IMR-90 (cell line): ENCODE measurements at regions not wholly inside any gene's neighbourhood (a gene's known extent, or its start where the extent isn't known, plus 50 kb on each side); places are given as distances from the start of the nearest gene placed in this dataset.

Experiments
- ATAC-seq: fragments of 200-7000 bp; cut with Tn5 transposase; 2 replicates; pipeline ENCODE4 v1.9.1; 2020; ENCODE audit warnings: low read depth, mild to moderate bottlenecking, moderate library complexity
- BruUV-seq: library from RNA; stranded (reverse); fragments of 400-500 nt; replicated peaks from 2 replicates; lab custom pipeline; 2021; lab: Mats Ljungman, UMichigan
- CTCF ChIA-PET: fragments of 300-600 bp; formaldehyde crosslinking; extraction: SDS; loops from one replicate; lab custom pipeline; 2021; ENCODE audit warnings: antibody characterized with exemption; lab: Yijun Ruan, JAX
- POLR2A ChIA-PET: fragments of 300-600 bp; sonication (Branson Sonifier 250); formaldehyde crosslinking; loops from one replicate; lab custom pipeline; 2022; ENCODE audit warnings: antibody characterized with exemption; ENCODE audit not compliant: unreplicated experiment; lab: Charles Lee
- DNase-seq: peaks from one replicate; pipeline ENCODE4 v3.0.0; 2013
- H2AFZ ChIP-seq: replicated peaks from 2 replicates; pipeline ENCODE3; 2013; ENCODE audit warnings: low read length, mild to moderate bottlenecking; ENCODE audit not compliant: poor library complexity
- H2AK5ac ChIP-seq: 2 replicates; pipeline ENCODE4 v1.6.1; 2013; ENCODE audit warnings: low read depth, low read length, inconsistent platforms
- H2AK9ac ChIP-seq: replicated peaks from 2 replicates; pipeline ENCODE3; 2013; ENCODE audit warnings: mild to moderate bottlenecking, low read depth, low read length, moderate library complexity; ENCODE audit not compliant: poor library complexity
- H2BK120ac ChIP-seq: 2 replicates; pipeline ENCODE4 v1.6.1; 2013; ENCODE audit warnings: low read depth, low read length, inconsistent platforms
- H2BK15ac ChIP-seq: 3 replicates; pipeline ENCODE4 v1.6.1; 2013; ENCODE audit warnings: low read depth, low read length, inconsistent platforms
- H2BK20ac ChIP-seq: 2 replicates; pipeline ENCODE4 v1.6.1; 2013; ENCODE audit warnings: low read depth, mild to moderate bottlenecking, inconsistent platforms, low read length, moderate library complexity
- H2BK5ac ChIP-seq: 2 replicates; pipeline ENCODE4 v1.6.1; 2013; ENCODE audit warnings: mild to moderate bottlenecking, low read depth, low read length, inconsistent platforms; ENCODE audit not compliant: poor library complexity, severe bottlenecking
- H3K14ac ChIP-seq: replicated peaks from 2 replicates; pipeline ENCODE4 v1.6.1; 2013; ENCODE audit warnings: low read depth, low read length, inconsistent platforms
- H3K18ac ChIP-seq: 2 replicates; pipeline ENCODE4 v1.6.1; 2013; ENCODE audit warnings: low read depth, low read length, control low read depth
- H3K23ac ChIP-seq: 2 replicates; pipeline ENCODE4 v1.6.1; 2013; ENCODE audit warnings: low read depth, low read length, inconsistent platforms
- H3K27ac ChIP-seq: 2 replicates; pipeline ENCODE4 v1.5.1; 2013; ENCODE audit warnings: mild to moderate bottlenecking, control low read depth, low read length; ENCODE audit not compliant: insufficient read depth
- H3K27me3 ChIP-seq: 2 replicates; pipeline ENCODE4 v1.6.1; 2013; ENCODE audit warnings: low read length; ENCODE audit not compliant: control insufficient read depth, insufficient read depth
- H3K36me3 ChIP-seq: 2 replicates; pipeline ENCODE4 v1.6.1; 2013; ENCODE audit warnings: low read length, mixed read lengths; ENCODE audit not compliant: control insufficient read depth, insufficient read depth
- H3K4ac ChIP-seq: 2 replicates; pipeline ENCODE4 v1.6.1; 2013; ENCODE audit warnings: low read depth, low read length, inconsistent platforms
- H3K4me1 ChIP-seq: 2 replicates; pipeline ENCODE4 v1.6.1; 2013; ENCODE audit warnings: low read length, mixed read lengths; ENCODE audit not compliant: control insufficient read depth, insufficient read depth
- H3K4me2 ChIP-seq: 2 replicates; pipeline ENCODE4 v1.6.1; 2013; ENCODE audit warnings: low read depth, mild to moderate bottlenecking, control low read depth, low read length, moderate library complexity
- H3K4me3 ChIP-seq: 2 replicates; pipeline ENCODE4 v1.5.1; 2013; ENCODE audit warnings: low read depth, mild to moderate bottlenecking, control low read depth, low read length, moderate library complexity; ENCODE audit not compliant: insufficient read depth
- H3K56ac ChIP-seq: 2 replicates; pipeline ENCODE4 v1.6.1; 2013; ENCODE audit warnings: low read length, inconsistent platforms; ENCODE audit not compliant: insufficient read depth; ENCODE audit errors: extremely low read depth
- H3K79me1 ChIP-seq, 2 experiments: 2 replicates each; pipeline ENCODE4 v1.6.1; 2013; ENCODE audit warnings: low read length in 2 of 2, inconsistent platforms in 1 of 2, low read depth in 1 of 2
- H3K9ac ChIP-seq: 2 replicates; pipeline ENCODE4 v1.6.1; 2013; ENCODE audit warnings: low read depth, low read length, control low read depth
- H3K9me1 ChIP-seq: 2 replicates; pipeline ENCODE4 v1.6.1; 2013; ENCODE audit warnings: low read length, inconsistent platforms; ENCODE audit not compliant: insufficient read depth
- H3K9me3 ChIP-seq: 2 replicates; pipeline ENCODE4 v1.6.1; 2013; ENCODE audit warnings: low read length; ENCODE audit not compliant: control insufficient read depth, insufficient read depth
- H4K20me1 ChIP-seq: 2 replicates; pipeline ENCODE4 v1.6.1; 2013; ENCODE audit warnings: low read length, inconsistent platforms; ENCODE audit not compliant: insufficient read depth
- H4K5ac ChIP-seq: 2 replicates; pipeline ENCODE4 v1.6.1; 2013; ENCODE audit warnings: mild to moderate bottlenecking, low read depth, low read length, control low read depth
- H4K8ac ChIP-seq, 2 experiments: 2 replicates each; pipeline ENCODE4 v1.6.1; 2013; ENCODE audit warnings: low read depth in 2 of 2, low read length in 2 of 2, control low read depth in 1 of 2, inconsistent platforms in 1 of 2
- H4K91ac ChIP-seq: 2 replicates; pipeline ENCODE4 v1.6.1; 2013; ENCODE audit warnings: low read depth, low read length, inconsistent platforms; ENCODE audit not compliant: insufficient read depth
- BHLHE40 ChIP-seq: fragments of 150-350 bp; IDR thresholded peaks from 2 replicates; pipeline ENCODE4 v1.6.1; 2016; ENCODE audit warnings: mild to moderate bottlenecking, low read depth, low read length
- CEBPB ChIP-seq: IDR thresholded peaks from 2 replicates; pipeline ENCODE4 v1.6.1; 2012; ENCODE audit warnings: low read depth, low read length, improper control_type of control experiment
- CHD1 ChIP-seq: IDR thresholded peaks from 2 replicates; pipeline ENCODE4 v1.6.1; 2012; ENCODE audit warnings: low read depth, low read length, improper control_type of control experiment
- FOS ChIP-seq: fragments of 150-350 bp; IDR thresholded peaks from 2 replicates; pipeline ENCODE4 v1.6.1; 2016; ENCODE audit warnings: low read depth, low read length
- MAFK ChIP-seq: IDR thresholded peaks from 2 replicates; pipeline ENCODE4 v1.6.1; 2012; ENCODE audit warnings: low read depth, low read length, improper control_type of control experiment
- MAZ ChIP-seq: IDR thresholded peaks from 2 replicates; pipeline ENCODE4 v1.6.1; 2012; ENCODE audit warnings: low read depth, mild to moderate bottlenecking, low read length, improper control_type of control experiment, moderate library complexity, borderline replicate concordance
- MXI1 ChIP-seq: IDR thresholded peaks from 2 replicates; pipeline ENCODE4 v1.6.1; 2012; ENCODE audit warnings: low read depth, mild to moderate bottlenecking, low read length, moderate library complexity, borderline replicate concordance
- NFE2L2 ChIP-seq: fragments of 150-350 bp; IDR thresholded peaks from 2 replicates; pipeline ENCODE4 v1.6.1; 2016; ENCODE audit warnings: low read depth, mild to moderate bottlenecking, low read length
- POLR2A ChIP-seq: IDR thresholded peaks from 2 replicates; pipeline ENCODE4 v1.6.1; 2012; ENCODE audit warnings: mild to moderate bottlenecking, low read depth, low read length
- RAD21 ChIP-seq: IDR thresholded peaks from 2 replicates; pipeline ENCODE4 v1.6.1; 2012; ENCODE audit warnings: low read length, improper control_type of control experiment
- RCOR1 ChIP-seq: IDR thresholded peaks from 2 replicates; pipeline ENCODE4 v1.6.1; 2012; ENCODE audit warnings: mild to moderate bottlenecking, low read length, improper control_type of control experiment; ENCODE audit not compliant: insufficient replicate concordance
- RFX5 ChIP-seq: IDR thresholded peaks from 2 replicates; pipeline ENCODE4 v1.8.0; 2012; ENCODE audit warnings: low read depth, mild to moderate bottlenecking, low read length, moderate library complexity
- WGBS, 2 experiments: methylation state at CpG; one replicate each; pipeline versions ENCODE4 v1.1.5 to v1.1.7; 2013; ENCODE audit warnings: missing lambda C conversion rate in 2 of 2; ENCODE audit not compliant: insufficient read length in 1 of 2; ENCODE audit errors: extremely low coverage in 2 of 2; 5-methylcytosine and 5-hydroxymethylcytosine counted together
- dilution Hi-C: fragments of 300-500 bp; cut with HindIII; formaldehyde crosslinking; loops from one replicate; pipeline ENCODE4 v1.14.3; 2018; ENCODE audit warnings: low sequenced_read_pairs; ENCODE audit not compliant: unreplicated experiment
- in situ Hi-C: fragments of 300-500 bp; cut with MboI; formaldehyde crosslinking; loops from 3 replicates; pipeline ENCODE4 v1.14.3; 2019; ENCODE audit warnings: low sequenced_read_pairs, inconsistent platforms, mixed read lengths
- intact Hi-C: fragments of 100-400 bp; cut with micrococcal nuclease; formaldehyde crosslinking; loops from 2 replicates; pipeline ENCODE4 v1.10.0; 2022
- TF ChIP-seq, protein P1 (sequence below): fragments of 150-350 bp; IDR thresholded peaks from 2 replicates; pipeline ENCODE4 v1.6.1; 2016; ENCODE audit warnings: low read depth, mild to moderate bottlenecking, low read length, moderate library complexity, borderline replicate concordance
- TF ChIP-seq, protein P2 (sequence below): fragments of 150-350 bp; IDR thresholded peaks from 2 replicates; pipeline ENCODE4 v1.6.1; 2017; ENCODE audit warnings: mild to moderate bottlenecking, antibody characterized with exemption, low read length, low read depth
- TF ChIP-seq, protein P3 (sequence below): conservative IDR thresholded peaks from 2 replicates; pipeline ENCODE4 v1.5.1; 2012; ENCODE audit warnings: mild to moderate bottlenecking, low read depth, low read length, improper control_type of control experiment

GRCh38 chr3:6737630-6738029 lies 123.3 kb upstream of the GRM7 start:
- Histone ChIP-seq H3K9me3 (peaks cover 12% of the 10 kb centered on the region; the same call in 1 of the 2 replicates), H4K8ac (no peak overlapping the region), H2BK120ac (no peak overlapping the region), H2BK5ac (no peak overlapping the region), H3K4ac (no peak overlapping the region), H2BK20ac (no peak overlapping the region), H3K23ac (no peak overlapping the region), H3K18ac (no peak overlapping the region), H2AFZ (no peak overlapping the region), H3K27me3 (no peaks in the 10 kb centered on the region), H3K27ac (no peak overlapping the region), H3K56ac (no peak overlapping the region), H3K4me2 (no peak overlapping the region), H3K4me3 (no peak overlapping the region), H4K91ac (no peak overlapping the region), H2AK5ac (no peak overlapping the region), H2BK15ac (no peak overlapping the region), H3K36me3 (no peaks in the 10 kb centered on the region), H3K9me1 (no peaks in the 10 kb centered on the region), H4K5ac (no peak overlapping the region), H3K79me1 (no peaks in the 10 kb centered on the region), H3K4me1 (no peaks in the 10 kb centered on the region), H3K14ac (no peak overlapping the region), H3K9ac (no peak overlapping the region), H4K20me1 (no peaks in the 10 kb centered on the region), H2AK9ac (no peak overlapping the region)
- ChIA-PET POLR2A (no interaction called here), CTCF (no interaction called here)
- intact Hi-C loops = no loop called here
- in situ Hi-C loops = no loop called here
- TF ChIP-seq CHD1 (no peak), MAZ (no peak), RCOR1 (no peak), CEBPB (no peak), NFE2L2 (no peak), BHLHE40 (no peak), MAFK (no peak), RFX5 (no peak), RAD21 (no peak), FOS (no peak), POLR2A (no peak), MXI1 (no peak)
- TF ChIP-seq, protein P1, sequence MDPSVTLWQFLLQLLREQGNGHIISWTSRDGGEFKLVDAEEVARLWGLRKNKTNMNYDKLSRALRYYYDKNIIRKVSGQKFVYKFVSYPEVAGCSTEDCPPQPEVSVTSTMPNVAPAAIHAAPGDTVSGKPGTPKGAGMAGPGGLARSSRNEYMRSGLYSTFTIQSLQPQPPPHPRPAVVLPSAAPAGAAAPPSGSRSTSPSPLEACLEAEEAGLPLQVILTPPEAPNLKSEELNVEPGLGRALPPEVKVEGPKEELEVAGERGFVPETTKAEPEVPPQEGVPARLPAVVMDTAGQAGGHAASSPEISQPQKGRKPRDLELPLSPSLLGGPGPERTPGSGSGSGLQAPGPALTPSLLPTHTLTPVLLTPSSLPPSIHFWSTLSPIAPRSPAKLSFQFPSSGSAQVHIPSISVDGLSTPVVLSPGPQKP = no peak
- TF ChIP-seq, protein P2, sequence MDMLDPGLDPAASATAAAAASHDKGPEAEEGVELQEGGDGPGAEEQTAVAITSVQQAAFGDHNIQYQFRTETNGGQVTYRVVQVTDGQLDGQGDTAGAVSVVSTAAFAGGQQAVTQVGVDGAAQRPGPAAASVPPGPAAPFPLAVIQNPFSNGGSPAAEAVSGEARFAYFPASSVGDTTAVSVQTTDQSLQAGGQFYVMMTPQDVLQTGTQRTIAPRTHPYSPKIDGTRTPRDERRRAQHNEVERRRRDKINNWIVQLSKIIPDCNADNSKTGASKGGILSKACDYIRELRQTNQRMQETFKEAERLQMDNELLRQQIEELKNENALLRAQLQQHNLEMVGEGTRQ = no peak
- TF ChIP-seq, protein P3, sequence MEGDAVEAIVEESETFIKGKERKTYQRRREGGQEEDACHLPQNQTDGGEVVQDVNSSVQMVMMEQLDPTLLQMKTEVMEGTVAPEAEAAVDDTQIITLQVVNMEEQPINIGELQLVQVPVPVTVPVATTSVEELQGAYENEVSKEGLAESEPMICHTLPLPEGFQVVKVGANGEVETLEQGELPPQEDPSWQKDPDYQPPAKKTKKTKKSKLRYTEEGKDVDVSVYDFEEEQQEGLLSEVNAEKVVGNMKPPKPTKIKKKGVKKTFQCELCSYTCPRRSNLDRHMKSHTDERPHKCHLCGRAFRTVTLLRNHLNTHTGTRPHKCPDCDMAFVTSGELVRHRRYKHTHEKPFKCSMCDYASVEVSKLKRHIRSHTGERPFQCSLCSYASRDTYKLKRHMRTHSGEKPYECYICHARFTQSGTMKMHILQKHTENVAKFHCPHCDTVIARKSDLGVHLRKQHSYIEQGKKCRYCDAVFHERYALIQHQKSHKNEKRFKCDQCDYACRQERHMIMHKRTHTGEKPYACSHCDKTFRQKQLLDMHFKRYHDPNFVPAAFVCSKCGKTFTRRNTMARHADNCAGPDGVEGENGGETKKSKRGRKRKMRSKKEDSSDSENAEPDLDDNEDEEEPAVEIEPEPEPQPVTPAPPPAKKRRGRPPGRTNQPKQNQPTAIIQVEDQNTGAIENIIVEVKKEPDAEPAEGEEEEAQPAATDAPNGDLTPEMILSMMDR = no peak
- WGBS, 2 experiments = no CpG with 5 or more reads among the region's 2 CpGs
- no TSS peak for BruUV-seq
- dilution Hi-C loops = no loop called here
- no peak for ATAC-seq
- DNase-seq = no peak
